ENCODE measurements at regions not wholly inside any gene's neighbourhood (a gene's known extent, or its start where the extent isn't known, plus 50 kb on each side); places are given as distances from the start of the nearest gene placed in this dataset.

DNA sequence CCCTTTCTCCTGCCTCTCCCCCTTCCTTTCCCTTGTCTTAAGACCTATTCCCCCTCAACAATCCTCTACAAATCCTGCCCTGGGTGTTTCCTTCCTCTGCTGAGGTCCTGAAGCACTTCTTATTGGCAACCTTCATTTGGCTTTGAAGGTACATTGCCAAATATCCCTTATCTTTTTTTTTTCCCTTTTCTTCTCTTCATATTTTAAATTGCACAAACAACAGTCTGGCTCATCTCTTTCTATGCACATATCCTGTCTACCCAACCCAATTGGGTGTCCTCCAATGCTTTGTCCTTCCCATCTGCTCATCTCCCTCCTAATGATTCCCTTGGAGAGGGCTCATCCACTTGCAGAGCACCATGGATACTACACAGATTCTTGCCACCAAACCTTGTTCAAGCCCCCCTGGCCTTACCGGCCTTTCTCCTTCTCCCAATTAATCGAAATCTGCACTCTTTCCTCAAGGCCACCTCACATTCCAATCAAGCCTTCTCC lies 537.9 kb upstream of the JARID2 start:
- TF ChIP-seq SIN3A (IDR thresholded peaks at IDR 0.05; ENCODE audit: borderline replicate concordance, insufficient read depth, low read length): no peak
- TF ChIP-seq TAF1 (IDR thresholded peaks at IDR 0.05; ENCODE audit: borderline replicate concordance, insufficient read depth, low read length): no peak
- no peak for TF ChIP-seq FOXP2 (optimal IDR thresholded peaks at IDR 0.05; ENCODE audit: borderline replicate concordance, extremely low read depth, extremely low read length, insufficient read depth)
- TF ChIP-seq, protein P1, sequence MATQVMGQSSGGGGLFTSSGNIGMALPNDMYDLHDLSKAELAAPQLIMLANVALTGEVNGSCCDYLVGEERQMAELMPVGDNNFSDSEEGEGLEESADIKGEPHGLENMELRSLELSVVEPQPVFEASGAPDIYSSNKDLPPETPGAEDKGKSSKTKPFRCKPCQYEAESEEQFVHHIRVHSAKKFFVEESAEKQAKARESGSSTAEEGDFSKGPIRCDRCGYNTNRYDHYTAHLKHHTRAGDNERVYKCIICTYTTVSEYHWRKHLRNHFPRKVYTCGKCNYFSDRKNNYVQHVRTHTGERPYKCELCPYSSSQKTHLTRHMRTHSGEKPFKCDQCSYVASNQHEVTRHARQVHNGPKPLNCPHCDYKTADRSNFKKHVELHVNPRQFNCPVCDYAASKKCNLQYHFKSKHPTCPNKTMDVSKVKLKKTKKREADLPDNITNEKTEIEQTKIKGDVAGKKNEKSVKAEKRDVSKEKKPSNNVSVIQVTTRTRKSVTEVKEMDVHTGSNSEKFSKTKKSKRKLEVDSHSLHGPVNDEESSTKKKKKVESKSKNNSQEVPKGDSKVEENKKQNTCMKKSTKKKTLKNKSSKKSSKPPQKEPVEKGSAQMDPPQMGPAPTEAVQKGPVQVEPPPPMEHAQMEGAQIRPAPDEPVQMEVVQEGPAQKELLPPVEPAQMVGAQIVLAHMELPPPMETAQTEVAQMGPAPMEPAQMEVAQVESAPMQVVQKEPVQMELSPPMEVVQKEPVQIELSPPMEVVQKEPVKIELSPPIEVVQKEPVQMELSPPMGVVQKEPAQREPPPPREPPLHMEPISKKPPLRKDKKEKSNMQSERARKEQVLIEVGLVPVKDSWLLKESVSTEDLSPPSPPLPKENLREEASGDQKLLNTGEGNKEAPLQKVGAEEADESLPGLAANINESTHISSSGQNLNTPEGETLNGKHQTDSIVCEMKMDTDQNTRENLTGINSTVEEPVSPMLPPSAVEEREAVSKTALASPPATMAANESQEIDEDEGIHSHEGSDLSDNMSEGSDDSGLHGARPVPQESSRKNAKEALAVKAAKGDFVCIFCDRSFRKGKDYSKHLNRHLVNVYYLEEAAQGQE (IDR thresholded peaks at IDR 0.05; ENCODE audit: insufficient read depth in 1 of 2, low read depth in 2 of 2, low read length in 2 of 2): no peak
- TF ChIP-seq POLR2AphosphoS5 (IDR thresholded peaks at IDR 0.05; ENCODE audit: low read depth, low read length): no peak

DNA sequence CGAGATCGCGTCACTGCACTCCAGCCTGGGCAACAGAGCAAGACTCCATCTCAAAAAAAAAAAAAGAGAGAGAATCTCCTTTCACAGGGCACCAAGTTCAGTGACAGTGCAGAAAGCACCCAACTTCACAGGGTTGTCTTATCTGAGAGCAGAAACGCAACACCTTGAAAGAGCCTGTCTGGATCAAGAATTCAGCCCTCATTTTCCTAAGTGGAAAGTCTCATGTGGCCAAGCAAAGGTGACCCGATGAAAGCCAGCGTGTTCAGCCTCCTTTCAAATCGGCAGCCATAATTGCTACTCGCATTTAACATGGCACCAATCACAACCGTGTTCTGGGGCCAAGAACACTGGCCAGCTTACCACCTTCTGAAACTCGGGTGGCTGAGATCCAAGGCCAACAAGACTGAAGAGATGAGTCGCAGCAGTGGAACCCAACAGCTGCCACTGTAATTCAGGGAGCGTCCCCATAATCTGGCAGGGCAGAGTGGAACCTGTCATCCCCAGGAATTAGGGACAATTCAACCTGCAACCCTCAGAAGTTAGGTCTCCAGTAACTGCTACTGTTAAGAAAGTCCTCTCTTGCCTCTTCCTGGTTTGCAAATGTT lies 536.7 kb upstream of the JARID2 start:
- TF ChIP-seq SIN3A (IDR thresholded peaks at IDR 0.05; ENCODE audit: borderline replicate concordance, insufficient read depth, low read length) (no peak), POLR2AphosphoS5 (IDR thresholded peaks at IDR 0.05; ENCODE audit: low read depth, low read length) (no peak), TAF1 (IDR thresholded peaks at IDR 0.05; ENCODE audit: borderline replicate concordance, insufficient read depth, low read length) (no peak), FOXP2 (optimal IDR thresholded peaks at IDR 0.05; ENCODE audit: borderline replicate concordance, extremely low read depth, extremely low read length, insufficient read depth) (no peak)
- TF ChIP-seq, protein P1 (IDR thresholded peaks at IDR 0.05; ENCODE audit: insufficient read depth in 1 of 2, low read depth in 2 of 2, low read length in 2 of 2): no peak

DNA sequence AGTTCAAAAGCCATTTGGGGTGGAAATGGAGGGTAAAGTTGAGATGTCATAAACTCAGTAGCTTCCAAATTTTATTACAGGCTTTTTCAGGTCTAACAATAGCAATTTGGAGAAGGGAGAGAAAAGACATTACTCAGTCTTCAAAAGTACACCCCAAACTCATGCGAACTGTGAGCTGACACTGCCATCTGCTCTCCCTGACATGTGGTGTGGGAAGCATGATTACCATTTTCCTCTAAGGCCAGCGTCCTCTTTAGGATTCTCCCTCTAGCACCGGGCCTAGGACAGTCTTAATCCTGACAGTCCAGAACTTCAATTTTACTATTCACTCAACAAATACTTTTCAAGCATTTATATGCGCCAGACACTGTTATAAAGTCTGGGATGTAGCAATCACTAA lies 536.0 kb upstream of the JARID2 start:
- TF ChIP-seq, protein P1 (IDR thresholded peaks at IDR 0.05; ENCODE audit: insufficient read depth in 1 of 2, low read depth in 2 of 2, low read length in 2 of 2): no peak
- TF ChIP-seq TAF1 (IDR thresholded peaks at IDR 0.05; ENCODE audit: borderline replicate concordance, insufficient read depth, low read length) (no peak), SIN3A (IDR thresholded peaks at IDR 0.05; ENCODE audit: borderline replicate concordance, insufficient read depth, low read length) (no peak), POLR2AphosphoS5 (IDR thresholded peaks at IDR 0.05; ENCODE audit: low read depth, low read length) (no peak), FOXP2 (optimal IDR thresholded peaks at IDR 0.05; ENCODE audit: borderline replicate concordance, extremely low read depth, extremely low read length, insufficient read depth) (no peak)

DNA sequence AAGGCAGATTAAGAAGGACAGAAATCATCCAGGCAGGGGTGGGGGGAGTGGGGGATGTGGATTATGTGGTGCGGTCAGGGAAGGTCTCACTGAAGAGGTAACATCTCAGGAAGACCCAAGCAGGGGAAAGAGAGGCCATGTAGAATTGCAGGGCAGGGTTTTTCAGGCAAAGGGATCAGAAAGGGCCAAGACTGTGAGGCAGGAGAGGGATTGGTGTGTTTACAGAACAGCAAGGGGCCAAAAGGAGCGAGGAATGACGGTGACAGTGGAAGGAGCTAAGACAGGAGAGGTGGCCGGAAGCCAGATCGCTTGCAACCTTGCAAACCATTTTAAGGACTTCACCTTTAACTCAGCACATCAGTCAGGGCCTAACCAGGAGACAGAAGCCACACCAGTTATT lies 535.4 kb upstream of the JARID2 start:
- TF ChIP-seq POLR2AphosphoS5 (IDR thresholded peaks at IDR 0.05; ENCODE audit: low read depth, low read length) (no peak), TAF1 (IDR thresholded peaks at IDR 0.05; ENCODE audit: borderline replicate concordance, insufficient read depth, low read length) (no peak), SIN3A (IDR thresholded peaks at IDR 0.05; ENCODE audit: borderline replicate concordance, insufficient read depth, low read length) (no peak), FOXP2 (optimal IDR thresholded peaks at IDR 0.05; ENCODE audit: borderline replicate concordance, extremely low read depth, extremely low read length, insufficient read depth) (no peak)
- TF ChIP-seq, protein P1 (IDR thresholded peaks at IDR 0.05; ENCODE audit: insufficient read depth in 1 of 2, low read depth in 2 of 2, low read length in 2 of 2): no peak
